Activated CD4-positive, CD25-positive, alpha-beta regulatory T cell treated with anti-CD3 and anti-CD28 coated beads, Interleukin-2, amount 50 U/mL, for 24 hours (primary cell): ENCODE measurements at regions not wholly inside any gene's neighbourhood (a gene's known extent, or its start where the extent isn't known, plus 50 kb on each side); places are given as distances from the start of the nearest gene placed in this dataset.
"Not testable (repeated sequence)": the region's sequence is repeated elsewhere in the genome, so short reads cannot be mapped to it uniquely, and the experiment has no call there.

ENCODE experiments used
- ATAC-seq, 2 donors: fragments of 150-1000 bp; cut with Tn5 transposase; one replicate each; pipeline ENCODE4 v1.10.0; 2021; ENCODE audit warnings: mild to moderate bottlenecking in 1 of 2, moderate library complexity in 1 of 2

DNA sequence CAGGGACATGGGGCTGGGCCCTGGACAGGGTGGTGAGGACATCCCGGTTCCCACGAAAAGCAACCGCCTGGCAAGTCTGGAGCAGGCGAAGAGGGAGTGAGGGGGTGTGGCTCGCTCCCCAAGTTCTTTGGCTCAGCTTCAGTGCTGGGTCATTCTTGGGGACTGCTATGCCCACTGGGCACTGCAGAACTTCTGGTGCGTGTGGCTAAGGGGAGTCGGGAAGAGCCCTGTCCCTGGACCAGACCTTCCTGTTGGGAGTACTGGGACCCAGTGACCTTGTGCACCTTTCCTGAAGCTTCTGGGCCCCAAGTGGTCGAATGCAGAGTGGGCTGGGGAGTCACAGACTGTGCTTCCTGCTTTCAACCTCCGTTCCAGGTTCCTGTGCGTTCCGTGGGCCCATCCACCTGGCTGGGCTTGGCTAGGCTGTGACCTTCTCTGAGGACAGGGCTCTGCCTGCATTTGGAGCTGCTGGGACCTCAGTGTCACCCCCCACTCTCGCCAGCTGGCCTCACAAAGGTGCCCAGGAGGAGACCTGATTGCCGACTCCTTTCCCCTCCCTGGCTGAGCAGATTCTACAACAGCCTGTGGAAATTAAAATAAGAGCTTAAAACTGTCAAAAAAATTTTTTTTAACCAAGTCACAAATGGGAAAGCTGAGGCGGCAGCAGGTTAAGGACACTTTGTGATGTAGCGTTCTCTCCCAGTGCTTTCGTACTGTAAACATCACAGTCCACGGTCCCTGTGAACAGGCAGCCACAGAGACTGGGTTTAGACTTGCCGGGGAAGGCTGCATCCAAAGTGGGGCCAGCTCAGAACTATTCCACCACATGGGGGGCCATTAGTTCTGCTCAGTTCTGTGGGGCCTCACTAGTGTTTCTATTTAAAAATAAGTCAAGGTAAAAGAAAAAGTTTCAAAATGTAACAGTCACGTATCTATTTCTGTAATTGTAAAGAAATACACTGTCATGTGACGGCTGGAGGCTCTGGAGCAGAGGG, 63.8 kb upstream of the WNT7B start:
- no peak for ATAC-seq

DNA sequence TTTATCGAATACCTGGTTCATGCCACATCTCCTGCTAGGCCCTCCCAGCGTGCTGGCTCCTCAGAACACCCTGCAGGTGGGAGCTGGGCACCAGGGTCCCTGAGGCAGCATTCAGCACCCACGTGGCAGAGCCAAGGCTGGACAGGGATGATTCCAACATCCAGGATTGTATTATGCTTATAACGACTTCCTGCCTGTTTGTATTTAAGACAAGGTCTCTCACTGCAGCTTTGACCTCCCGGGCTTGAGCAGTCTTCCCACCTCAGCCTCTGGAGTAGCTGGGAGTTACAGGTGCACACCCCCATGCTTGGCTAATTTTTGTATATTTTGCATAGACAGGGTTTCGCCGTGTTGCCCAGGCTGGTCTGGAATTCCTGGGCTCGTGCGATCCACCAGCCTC, 64.7 kb upstream of the WNT7B start:
- no peak for ATAC-seq

DNA sequence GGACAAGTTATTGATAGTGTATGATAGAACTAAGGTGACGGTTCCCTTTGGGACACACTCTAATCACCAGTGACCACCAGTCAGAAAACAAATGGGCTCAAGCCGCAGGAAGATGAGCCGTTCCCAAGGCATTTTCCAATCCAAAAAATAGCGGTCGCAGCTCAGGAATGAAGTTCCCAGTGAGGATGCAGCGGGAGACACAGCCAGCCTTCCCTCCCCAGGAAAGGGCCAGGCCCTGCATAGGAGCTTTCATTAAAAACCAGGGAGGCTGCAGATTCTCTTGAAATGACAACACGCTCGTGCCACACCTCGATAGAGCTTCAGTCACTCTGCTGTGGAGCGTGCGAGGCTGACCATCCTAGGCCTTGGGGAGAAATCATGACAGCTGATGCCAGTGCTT, 65.8 kb upstream of the WNT7B start:
- no peak for ATAC-seq

DNA sequence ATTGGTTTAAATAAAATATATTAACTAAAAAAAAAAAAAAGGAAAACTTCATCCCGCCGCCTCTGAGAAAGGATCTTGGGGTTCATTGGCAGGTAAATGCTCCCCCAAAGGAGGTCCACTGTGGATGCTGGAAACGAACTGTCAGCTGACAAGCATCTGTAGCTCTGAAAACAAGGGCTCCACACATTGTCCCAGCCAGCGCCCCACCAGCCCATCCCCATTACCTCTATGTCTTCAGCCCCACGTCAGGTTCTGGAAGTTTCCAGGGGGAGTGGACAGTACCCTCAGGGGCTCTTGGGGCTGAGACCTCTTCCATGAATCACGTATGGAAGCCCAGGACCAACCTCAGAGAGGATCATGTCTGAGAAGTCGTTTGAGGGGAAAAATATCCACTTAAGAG, 66.4 kb upstream of the WNT7B start:
- no peak for ATAC-seq

DNA sequence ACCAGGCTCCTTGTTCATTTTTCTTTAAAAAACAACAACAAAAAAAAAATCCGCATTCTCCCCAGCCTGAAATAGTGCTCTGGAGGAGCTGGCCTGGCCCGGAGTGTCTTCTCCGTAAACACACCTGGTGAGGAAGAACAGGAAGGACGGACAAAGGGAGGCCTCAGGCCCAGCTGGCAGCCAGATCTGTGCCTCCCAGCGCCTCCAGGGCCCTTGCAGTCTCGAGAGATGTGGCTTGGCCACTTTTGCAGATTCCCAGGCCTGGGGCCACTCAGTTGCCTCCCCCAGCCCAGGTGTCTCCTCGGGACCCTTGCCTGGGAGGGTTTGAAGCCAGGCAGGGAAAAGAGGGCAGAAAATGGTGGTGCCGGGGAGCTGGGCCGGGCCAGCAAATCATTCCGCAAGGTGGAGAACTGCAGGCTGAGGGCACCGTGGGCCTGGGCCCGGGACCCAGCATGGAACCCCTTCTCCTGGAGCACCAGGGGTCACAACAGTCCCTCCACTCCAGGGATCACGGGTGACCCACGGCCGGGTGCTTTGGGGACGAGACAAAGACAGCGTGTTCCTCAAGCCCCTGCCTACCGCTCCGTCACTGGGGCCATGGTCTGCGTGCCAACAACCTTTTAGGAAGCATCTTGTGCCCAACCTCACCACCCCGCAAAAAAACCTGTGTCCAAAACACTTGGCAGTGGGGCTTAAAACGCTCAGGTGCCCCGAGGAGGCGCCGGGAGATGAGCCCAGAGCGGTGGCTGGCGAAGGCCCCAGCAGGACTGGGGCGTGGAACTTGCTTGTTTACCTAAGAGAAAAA, 67.1 kb upstream of the WNT7B start:
- ATAC-seq, result peak; percentile 27 to 33

DNA sequence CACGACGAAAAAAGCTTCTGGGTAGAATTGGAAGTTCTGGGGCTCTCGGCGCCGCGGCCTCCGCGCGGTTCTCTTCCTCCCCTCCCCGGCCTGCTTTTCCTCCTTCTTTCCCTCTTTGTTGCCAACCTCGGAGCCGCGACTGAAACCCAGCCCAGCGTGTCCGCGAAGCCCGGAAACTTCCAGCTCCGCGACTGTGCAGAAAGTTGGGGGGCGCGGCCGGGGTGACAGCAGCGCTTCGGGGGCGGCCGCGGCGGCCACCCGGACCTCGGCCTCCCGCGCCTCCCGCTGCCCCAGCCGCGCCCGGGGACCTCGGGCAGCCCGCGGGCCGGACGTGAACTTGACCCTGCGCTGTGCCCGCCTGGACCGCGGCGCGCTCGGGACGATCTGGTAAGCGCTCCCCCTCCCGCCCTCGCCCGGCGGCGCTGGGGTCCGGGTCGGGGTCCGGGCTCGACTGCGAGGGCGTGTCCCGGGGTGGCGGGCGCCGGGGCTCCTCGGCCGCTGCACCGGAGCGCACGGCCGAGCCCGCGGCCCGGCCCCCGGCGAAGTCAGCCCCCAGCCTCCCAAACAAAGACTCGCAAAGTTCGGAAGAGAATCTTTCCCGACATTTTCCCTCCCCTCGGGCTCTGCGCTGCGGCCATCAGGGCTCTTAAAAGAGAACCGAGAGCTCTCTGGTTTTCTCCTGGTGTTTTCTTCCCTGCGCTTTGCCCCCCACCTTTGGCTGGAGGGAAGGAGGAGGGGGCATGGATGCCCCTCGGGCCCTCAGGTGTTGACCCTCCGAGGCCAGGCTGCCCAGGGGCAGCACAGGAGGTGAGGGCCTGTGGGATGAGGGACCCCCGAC, 67.9 kb upstream of the WNT7B start:
- peak; percentile 41 to 52 for ATAC-seq

DNA sequence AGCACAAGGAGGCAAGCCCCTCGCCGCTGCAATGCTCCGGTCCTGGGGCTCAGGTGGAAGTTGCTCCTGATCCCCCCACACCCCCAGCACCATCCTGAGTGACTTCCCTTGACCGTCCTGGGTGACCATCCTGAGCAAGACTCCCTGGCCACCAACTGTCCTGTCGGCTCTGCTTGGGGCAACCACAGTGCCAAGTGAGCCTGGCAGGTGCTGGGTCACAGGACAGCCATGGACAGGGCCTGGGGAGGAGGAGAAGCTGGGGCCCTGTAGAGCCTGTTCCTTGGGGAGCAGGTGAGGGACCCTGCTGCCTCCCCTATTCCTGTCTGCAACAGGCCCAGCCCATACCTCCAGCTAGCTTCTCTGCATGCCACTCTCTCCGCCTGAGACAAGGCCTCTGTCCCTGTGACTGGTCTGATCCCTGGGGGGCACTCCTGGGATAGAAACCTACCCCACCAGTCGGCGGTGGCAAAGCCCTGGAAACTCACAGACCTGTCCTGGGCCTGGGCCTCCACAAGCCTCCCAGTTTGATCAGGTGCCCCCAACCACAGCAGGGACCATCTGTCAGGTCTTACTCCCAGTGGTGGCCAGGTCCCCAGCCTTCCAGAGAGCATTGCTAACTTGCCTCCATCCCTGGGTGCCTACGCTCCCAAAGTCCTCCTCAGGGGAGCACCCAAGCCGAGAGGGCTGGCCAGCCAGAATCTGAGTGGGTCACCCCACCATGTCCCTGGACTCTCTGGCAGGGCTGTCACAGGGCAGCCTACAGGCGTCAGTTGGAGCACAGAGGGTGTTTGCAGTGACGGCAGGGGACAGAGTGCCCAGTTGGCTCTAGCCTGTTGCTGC, 68.7 kb upstream of the WNT7B start:
- ATAC-seq, result no peak

DNA sequence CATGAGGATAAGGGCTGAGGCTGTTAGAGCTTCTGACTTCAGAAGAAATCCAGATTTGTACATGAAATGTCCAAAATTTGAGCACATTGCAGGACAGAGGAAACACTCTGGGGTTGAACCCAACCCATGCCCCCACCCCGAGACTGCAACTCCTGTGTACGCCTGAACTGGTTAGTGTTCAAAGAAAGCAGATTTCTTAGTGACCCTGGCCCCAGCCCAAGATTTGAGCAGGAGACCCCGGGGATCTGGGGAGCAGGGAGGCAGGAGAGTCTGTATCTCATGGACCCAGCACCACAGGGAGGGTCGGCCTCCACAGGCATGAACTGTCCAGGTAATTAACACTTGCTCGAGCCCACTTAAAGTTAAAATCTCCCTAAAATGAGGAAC, 69.3 kb upstream of the WNT7B start:
- ATAC-seq, result no peak

DNA sequence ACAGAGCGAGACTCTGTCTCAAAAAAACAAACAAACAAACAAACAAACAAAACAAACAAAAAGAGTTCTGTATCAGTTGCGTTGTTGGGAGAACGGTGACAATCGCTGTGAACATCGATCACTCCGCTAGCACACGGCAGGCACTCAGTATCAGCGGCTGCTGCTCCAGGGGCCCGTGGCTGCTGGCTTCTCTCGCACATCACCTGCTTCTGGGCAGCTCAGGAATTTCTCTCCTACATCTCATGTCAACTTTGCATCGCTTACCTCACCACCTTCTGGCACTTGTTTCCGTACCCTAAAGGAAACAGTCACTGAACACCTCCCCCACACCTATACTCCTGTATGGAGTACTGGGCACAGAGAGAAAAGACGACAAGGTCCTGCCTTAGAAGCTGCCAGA, 70.3 kb upstream of the WNT7B start:
- ATAC-seq, result no peak

DNA sequence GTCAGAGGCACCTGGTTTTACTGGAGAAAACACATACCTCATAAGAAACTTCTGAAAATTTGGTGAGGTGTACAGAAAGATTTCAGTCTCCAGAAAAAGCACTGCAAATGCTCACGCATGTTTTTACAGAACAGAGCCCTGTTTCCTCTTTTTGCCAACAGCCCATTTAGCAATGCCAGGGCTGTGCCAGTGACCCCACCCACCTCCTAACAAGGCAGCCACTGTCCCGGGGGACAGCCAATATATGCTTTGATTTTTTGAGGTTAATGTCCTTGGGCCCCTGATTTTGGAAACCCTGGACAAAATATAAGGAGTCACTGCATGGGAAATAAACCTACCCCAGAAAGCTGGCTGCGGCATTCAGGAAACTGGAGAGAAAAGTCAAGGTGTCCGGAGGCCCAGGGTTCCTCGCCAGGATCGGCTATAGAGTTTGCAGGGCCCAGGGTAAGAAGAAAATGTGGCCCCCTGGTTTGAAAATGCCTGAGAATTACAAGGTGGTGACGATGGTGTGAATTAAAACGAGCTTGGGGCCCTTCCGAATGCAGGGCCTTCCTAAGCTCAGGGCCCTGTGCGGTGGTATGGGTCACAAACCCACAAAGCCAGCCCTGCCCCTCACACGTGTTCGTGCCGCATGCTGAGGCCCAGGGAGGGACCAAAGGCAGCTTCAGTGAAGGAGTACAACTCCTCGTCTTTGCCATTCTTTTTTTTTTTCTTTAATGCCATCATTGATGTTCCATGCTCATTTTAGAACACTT, 71.1 kb upstream of the WNT7B start:
- no peak for ATAC-seq

DNA sequence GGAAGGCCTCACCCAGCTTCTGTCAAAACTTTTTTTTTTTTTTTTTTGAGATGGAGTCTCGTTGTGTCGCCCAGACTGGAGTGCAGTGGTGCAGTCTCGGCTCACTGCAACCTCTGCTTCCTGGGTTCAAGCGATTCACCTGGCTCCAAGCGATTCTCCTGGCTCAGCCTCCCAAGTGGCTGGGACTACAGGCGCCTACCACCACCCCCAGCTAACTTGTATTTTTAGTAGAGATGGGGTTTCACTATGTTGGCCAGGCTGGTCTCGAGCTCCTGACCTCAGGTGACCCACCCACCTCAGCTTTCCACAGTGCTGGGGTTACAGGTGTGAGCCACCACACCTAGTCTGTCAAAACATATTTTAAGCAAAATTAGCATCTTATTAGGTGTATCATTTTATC, 71.7 kb upstream of the WNT7B start:
- ATAC-seq, result not testable (repeated sequence)

DNA sequence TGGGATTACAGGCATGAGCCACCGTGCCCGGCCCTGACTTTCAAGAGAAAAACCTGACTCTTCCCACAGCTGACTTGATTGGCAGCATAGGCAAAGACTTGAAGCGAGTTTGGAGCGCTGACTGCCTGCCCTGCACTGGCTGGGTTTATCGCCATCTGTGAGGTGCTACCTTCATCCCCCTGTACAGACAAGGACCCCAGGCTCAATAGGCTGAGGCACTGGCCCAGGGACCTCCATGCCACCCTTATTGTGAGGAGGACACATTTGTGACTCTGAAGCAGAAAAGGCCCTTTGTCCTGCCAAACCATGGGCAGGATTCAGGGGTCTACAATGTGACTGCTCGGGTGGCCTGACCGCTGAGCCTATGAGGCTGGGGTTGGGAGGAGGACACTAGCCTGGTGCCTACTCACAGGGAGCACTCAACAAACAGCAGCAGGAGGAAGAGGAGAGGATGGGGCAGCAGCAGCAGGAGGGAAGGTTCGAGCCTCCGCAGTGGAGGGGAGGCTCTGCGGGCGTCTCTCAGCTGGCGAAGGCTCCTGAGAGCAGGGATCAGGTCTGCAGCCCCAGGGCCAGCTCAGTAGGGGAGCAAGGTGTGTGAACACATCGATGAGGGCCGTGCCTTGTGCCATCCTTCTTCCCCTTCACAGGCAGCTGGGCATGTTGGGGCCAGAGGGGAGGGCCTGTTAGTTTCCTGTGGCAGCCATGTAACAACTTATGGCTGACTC, 72.9 kb upstream of the WNT7B start:
- no peak for ATAC-seq

DNA sequence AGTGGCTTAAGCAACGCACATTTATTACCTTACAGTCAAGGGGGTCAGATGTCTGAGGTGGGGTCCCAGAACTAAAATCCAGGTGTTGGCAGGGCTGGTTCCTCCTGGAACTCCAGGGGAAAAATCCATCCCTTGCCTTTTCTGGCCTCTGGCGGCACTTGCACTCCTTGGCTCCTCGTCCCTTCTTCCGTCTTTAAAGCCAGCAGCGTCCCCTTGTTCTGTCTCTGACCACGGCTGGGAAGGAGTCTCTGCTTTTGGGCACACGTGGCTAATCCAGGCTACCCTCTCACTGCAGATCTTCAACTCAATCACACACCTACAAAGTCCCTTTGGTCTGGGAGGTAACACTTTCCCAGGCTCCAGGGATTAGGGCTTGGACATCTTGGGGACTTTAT, 73.5 kb upstream of the WNT7B start:
- ATAC-seq, result no peak

DNA sequence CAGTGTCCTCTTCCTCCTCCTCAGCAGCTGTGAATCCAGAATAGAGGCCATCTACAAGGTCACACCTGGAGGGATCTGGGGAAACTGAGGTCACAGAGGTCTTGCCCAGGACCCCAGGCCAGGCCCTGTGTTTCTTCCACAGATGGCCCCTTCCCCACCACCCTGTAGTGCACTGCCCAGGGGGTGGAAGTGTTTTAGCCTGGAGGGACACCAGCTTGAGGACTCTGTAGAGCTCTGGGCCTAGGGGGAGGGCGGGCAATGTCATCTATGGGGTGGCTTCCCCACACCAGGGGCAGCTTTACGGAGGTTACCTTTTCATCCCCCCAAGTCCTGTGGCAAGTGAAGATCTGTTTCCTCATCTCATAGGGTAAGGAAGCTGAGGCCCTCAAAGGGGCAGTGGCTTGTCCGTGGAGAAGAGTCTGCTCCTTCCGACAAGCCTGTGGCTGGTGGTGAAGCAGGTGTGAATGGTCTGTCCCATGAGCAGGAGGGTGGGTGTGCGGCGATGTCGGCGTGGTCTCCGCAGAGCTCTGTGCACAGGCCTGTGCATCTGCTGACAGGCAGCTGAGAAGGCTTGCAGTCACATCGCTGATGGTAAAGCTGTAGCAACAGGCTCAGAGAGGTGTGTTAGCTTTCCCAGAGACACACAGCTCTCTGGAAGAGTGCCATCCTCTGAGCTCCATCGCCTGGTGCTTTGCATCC, 74.1 kb upstream of the WNT7B start:
- no peak for ATAC-seq

DNA sequence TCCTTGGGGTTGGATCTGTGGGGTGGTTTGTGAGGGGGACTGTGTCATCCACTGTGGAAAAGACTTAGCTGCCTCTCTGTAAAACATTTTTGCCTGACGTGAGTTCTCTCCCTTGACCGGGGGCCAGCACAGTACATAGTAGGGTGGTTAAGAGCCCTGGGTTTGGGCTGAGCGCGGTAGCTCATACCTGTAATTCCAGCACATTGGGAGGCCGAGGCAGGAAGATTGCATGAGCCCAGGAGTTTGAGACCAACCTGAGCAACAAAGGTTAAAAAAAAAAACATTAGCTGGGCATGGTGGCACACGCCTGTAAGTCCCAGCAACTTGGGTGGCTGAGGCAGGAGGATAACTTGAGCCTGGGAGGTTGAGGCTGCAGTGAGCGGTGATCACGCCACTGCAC, 74.7 kb upstream of the WNT7B start:
- no peak for ATAC-seq

DNA sequence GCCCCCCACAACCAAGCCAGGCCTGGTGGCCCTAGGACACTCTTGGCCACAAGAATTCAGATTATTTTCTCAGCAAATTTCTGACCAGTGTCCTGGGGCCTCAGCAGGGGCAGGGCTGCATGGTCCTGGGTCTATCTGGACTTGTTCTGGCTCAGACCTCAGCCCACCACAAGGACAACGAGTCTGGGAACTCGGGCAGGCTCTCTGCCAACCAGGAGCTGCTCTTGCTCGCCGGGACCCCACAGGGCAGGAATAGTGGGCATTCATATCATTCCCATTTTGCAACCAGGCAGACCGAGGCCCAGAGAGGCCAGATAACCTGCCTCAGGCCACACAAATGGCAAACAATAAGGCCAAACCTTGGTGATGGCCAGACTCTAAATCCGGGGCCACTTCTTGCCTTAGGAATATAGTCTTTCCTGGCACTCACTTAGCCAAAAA, 75.4 kb upstream of the WNT7B start:
- no peak for ATAC-seq

DNA sequence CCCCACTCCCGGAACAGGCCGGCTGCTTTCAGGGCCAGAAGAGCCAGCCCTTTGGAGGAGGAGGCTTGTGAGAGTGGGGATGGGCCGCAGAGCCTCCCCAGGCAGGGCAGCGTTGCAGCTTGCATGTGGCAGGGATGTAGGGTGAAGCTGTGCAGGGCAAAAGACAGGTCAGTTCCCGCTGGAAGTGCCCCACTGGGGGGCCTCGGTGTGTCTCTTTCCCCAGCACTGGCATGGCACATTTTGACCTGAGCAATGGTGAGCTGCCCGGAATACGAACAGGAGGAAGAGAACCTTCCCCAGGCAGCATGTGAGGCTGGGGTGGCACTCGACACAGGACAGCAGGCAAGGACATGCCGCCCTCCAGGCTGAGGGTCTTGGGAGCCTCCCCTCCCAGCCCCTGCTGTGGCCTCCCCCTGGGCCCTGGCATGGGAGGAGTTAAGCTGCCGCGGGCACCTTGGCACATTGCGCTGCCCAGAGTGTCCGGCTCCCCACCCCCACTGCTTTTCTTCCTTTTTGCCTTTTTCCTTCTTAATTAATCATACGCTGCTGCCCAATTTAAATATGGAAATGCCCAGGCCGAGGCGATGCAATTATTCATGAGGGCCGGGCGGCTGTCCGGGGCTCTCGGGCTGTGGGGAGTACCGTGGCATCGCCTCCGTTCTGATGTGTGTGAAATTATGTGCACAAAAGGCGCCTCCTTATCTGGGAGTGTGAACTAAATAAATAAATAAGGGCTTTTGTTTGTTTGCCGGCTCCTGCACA, 76.0 kb upstream of the WNT7B start:
- ATAC-seq, result peak in 1 of 2 donors; percentile 26

DNA sequence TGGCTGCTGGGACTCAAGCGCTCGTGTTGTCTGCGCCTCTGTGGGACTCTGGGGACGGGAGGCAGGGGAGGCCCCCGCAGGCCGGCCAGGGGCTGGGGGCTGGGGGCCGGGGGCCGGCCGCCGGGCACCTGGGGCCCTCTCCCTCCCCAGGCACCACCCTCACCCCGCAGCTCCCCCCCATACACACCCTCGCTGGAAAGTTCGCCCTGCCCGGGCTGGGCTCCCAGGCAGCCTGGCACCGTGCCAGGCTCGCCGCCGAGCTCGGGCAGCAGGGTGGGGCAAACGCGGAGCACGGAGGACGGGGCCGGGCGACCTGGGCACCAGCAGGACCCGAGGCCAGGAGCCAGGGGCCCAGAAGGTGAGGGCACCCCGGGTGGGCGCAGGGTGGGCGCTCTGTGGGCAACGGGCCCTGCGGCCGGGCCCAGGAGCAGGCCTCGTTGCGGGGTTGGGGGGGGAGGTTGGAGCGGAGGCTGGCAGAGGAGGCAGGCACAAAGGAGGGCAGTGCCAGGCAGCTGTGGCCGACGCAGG, 76.7 kb upstream of the WNT7B start:
- ATAC-seq, result peak; percentile 56 to 60
